ENCODE measurements at regions not wholly inside any gene's neighbourhood (a gene's known extent, or its start where the extent isn't known, plus 50 kb on each side); places are given as distances from the start of the nearest gene placed in this dataset.

DNA sequence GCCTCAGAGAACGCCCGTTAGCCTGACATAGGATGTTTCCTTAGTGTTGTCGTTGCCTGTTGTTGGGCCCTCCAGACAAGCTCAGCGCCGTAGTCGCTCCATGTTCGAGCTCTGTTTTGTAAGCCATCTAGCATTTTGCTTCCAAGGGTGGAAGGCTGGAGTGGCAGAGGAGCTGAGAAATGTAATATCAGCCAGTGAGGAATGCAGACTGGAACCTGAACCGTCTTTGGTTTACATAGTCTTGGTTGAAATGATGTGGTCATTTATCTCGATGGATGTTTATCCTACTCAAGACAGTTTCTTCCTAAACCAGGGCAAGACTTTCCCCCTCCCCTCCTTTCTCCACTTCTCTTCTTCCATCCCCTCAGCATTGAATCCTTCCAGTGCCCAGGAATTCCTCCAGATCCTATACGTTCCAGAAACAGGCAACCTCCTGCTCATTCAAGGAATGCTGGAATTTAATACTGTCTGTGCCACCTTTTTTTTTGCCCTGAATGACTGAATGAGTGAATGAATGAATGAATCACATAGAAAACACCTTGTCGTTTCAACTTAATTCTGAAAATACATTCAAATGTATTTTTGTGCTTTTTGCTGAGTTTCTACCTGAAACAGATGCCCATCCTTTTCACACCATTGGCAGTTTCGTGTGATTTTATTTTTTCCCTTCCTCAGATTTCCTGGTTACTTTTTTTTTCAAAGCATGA lies 109.5 kb upstream of the MBNL2 start:
- no peaks in the 10 kb centered on the region for H3K36me3 ChIP-seq (ENCODE audit: control insufficient read depth, insufficient read depth, low read length)
- no peak overlapping the region for H3K4me3 ChIP-seq (ENCODE audit: low read depth, low read length)
- no peak for DNase-seq (ENCODE audit: low read depth)
- TF ChIP-seq, protein P1, sequence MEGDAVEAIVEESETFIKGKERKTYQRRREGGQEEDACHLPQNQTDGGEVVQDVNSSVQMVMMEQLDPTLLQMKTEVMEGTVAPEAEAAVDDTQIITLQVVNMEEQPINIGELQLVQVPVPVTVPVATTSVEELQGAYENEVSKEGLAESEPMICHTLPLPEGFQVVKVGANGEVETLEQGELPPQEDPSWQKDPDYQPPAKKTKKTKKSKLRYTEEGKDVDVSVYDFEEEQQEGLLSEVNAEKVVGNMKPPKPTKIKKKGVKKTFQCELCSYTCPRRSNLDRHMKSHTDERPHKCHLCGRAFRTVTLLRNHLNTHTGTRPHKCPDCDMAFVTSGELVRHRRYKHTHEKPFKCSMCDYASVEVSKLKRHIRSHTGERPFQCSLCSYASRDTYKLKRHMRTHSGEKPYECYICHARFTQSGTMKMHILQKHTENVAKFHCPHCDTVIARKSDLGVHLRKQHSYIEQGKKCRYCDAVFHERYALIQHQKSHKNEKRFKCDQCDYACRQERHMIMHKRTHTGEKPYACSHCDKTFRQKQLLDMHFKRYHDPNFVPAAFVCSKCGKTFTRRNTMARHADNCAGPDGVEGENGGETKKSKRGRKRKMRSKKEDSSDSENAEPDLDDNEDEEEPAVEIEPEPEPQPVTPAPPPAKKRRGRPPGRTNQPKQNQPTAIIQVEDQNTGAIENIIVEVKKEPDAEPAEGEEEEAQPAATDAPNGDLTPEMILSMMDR (IDR thresholded peaks at IDR 0.05; ENCODE audit: insufficient read depth, low read length, poor library complexity, severe bottlenecking), result no peak
- H3K27me3 ChIP-seq (ENCODE audit: control insufficient read depth, insufficient read depth, low read length), result no peaks in the 10 kb centered on the region

DNA sequence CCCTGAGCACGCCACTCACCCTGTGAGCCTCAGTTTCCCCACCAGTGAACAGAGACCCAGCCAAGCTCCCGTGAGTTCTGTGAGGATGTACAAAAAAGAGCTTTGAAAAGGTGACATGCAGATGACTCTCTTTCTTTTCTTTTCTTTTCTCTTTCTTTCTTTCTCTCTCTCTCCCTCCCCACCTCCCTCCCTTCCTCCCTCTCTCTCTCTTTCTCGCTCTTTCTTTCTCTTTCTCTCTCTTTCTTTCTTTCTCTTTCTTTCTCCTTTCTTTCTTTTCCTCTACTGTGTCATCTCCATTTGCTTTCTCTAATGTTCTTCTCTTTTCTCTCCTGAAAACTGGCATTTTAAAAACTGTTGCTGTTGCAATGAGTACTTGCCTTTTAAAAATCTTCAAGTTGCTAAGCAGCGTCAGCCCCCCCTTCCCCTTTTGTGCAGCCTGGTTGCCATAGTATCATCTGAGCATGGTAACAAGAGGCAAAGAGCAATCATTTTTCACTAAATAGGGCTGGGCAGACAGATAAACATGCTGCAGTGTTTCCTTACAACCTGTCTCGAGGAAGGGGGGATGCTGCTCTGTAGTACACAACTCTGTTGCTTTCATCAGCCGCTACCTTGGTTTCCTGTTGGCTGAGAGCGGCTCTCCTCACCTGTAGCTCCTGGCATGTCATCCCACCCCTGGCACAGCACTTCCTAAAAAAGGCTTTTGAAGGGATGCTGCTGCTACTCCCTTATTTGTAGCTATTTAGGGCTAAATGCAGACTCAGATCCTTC lies 108.7 kb upstream of the MBNL2 start:
- DNase-seq (ENCODE audit: low read depth), result no peak
- no peaks in the 10 kb centered on the region for H3K27me3 ChIP-seq (ENCODE audit: control insufficient read depth, insufficient read depth, low read length)
- TF ChIP-seq, protein P1 (IDR thresholded peaks at IDR 0.05; ENCODE audit: insufficient read depth, low read length, poor library complexity, severe bottlenecking), result no peak

DNA sequence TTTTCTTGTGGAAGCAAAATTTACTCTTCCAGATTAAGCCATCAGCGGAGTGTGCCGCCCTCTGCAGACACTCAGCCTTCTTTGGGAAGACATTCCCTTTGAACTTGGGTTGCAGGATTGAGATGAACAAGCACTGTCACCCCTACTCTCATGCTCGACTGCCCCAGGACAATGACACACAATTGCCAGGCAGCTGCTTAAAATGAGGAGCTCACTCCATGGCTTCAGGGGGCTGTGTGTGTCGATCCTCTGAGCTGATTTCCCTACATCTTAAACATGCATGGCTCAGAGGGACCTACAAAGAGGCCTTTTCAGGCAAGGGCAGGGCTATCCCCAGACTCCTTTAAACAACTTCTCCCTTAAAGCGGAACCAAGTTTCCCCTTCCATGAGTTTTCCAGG lies 107.5 kb upstream of the MBNL2 start:
- Histone ChIP-seq H3K4me3 (ENCODE audit: low read depth, low read length) (no peak overlapping the region), H3K27me3 (ENCODE audit: control insufficient read depth, insufficient read depth, low read length) (no peaks in the 10 kb centered on the region), H3K36me3 (ENCODE audit: control insufficient read depth, insufficient read depth, low read length) (no peaks in the 10 kb centered on the region)
- no peak for DNase-seq (ENCODE audit: low read depth)
- TF ChIP-seq, protein P1 (IDR thresholded peaks at IDR 0.05; ENCODE audit: insufficient read depth, low read length, poor library complexity, severe bottlenecking), result no peak

More for the DNA sequence above, 108.7 kb upstream of the MBNL2 start:
- Histone ChIP-seq H3K36me3 (ENCODE audit: control insufficient read depth, insufficient read depth, low read length) (no peaks in the 10 kb centered on the region), H3K4me3 (ENCODE audit: low read depth, low read length) (no peak overlapping the region)

DNA sequence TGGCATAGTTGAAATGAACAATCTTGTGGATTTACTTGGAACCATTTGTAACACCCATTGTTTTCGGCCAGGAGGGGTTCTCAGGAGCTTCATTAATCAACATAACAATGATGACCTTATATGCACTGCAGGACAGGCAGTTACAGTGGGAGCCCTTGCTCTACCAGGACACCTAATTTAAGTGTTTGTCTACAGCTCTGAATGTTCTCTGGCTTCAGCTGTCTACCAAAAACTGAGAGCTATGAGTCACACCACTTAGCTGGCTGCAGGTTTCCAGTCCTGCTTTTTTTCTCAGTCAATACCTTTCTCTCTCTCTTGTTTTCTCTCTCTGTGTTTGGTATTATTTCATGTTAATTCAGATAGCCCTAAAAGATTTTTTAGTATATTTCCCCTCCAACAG lies 105.4 kb upstream of the MBNL2 start:
- no peak for DNase-seq (ENCODE audit: low read depth)
- TF ChIP-seq, protein P1 (IDR thresholded peaks at IDR 0.05; ENCODE audit: insufficient read depth, low read length, poor library complexity, severe bottlenecking), result no peak
- H3K4me3 ChIP-seq (ENCODE audit: low read depth, low read length), result no peak overlapping the region
- no peaks in the 10 kb centered on the region for H3K36me3 ChIP-seq (ENCODE audit: control insufficient read depth, insufficient read depth, low read length)
- H3K27me3 ChIP-seq (ENCODE audit: control insufficient read depth, insufficient read depth, low read length), result no peaks in the 10 kb centered on the region

DNA sequence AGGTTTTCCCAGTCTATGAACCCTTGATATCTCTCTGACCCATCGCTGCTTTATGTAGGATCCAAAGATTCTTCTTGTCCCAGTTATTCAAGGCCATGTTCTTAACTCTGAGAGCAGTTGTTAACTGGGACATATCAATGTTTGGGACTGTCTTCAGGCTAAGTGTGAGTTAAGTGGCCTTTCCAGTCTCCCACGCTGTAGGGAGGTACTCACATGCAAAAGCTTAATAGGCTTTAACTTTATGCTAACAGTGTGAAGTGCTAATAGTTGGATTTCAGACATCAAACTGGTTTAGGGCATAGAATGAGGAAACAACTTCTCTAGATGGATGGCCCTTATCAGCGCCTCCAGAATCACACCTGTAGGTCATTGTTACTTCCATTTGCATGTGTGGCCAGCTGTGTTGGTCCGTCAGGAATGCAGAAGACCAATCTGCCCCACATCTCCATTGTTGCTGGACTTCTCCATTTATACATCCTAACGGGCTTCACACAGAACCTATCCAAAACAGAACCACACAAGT lies 104.7 kb upstream of the MBNL2 start:
- DNase-seq (ENCODE audit: low read depth), result no peak
- TF ChIP-seq, protein P1 (IDR thresholded peaks at IDR 0.05; ENCODE audit: insufficient read depth, low read length, poor library complexity, severe bottlenecking), result no peak
- Histone ChIP-seq H3K27me3 (ENCODE audit: control insufficient read depth, insufficient read depth, low read length) (no peaks in the 10 kb centered on the region), H3K36me3 (ENCODE audit: control insufficient read depth, insufficient read depth, low read length) (no peaks in the 10 kb centered on the region), H3K4me3 (ENCODE audit: low read depth, low read length) (no peak overlapping the region)
